K562 (cell line): ENCODE measurements at regions not wholly inside any gene's neighbourhood (a gene's known extent, or its start where the extent isn't known, plus 50 kb on each side); places are given as distances from the start of the nearest gene placed in this dataset.

ENCODE experiments used
- ASH1L ChIP-seq: fragments of 450-650 bp; IDR thresholded peaks from 2 replicates; pipeline ENCODE4 v1.6.1; 2018; ENCODE audit warnings: borderline replicate concordance, mild to moderate bottlenecking, low read depth; ENCODE audit not compliant: partially characterized antibody
- CTBP1 ChIP-seq: fragments of 450-650 bp; IDR thresholded peaks from 2 replicates; pipeline ENCODE4 v1.6.1; 2016; ENCODE audit warnings: borderline replicate concordance
- JUNB ChIP-seq: fragments of 450-650 bp; formaldehyde crosslinking; conservative IDR thresholded peaks from 2 replicates; pipeline ENCODE4 v1.4.0; 2020; ENCODE audit warnings: mild to moderate bottlenecking
- SRF ChIP-seq, 2 experiments: fragments of 250-450, 450-650 bp in 1 of 2; sonication (Bioruptor Pico) in 1 of 2; sonication (generic) in 1 of 2; formaldehyde crosslinking; IDR thresholded peaks; 2 replicates each; pipeline versions ENCODE4 v1.5.0 to v1.5.1; 2020 to 2022; ENCODE audit warnings: mild to moderate bottlenecking in 1 of 2, missing genetic modification reagents in 1 of 2
- TAL1 ChIP-seq: fragments of 450-650 bp; IDR thresholded peaks from 2 replicates; pipeline ENCODE4 v1.6.1; 2016; ENCODE audit warnings: mild to moderate bottlenecking
- TF ChIP-seq, protein P1 (sequence below): fragments of 200-800 bp; sonication (Bioruptor generic); IDR thresholded peaks from 2 replicates; pipeline ENCODE4 v1.6.1; 2017; ENCODE audit warnings: missing genetic modification characterization, missing compliant biosample characterization
- TF ChIP-seq, protein P2 (sequence below): fragments of 250-450 bp; sonication (Bioruptor Pico); IDR thresholded peaks from 2 replicates; pipeline ENCODE4 v1.4.0; 2020; ENCODE audit warnings: mild to moderate bottlenecking, moderate library complexity, borderline replicate concordance
- TF ChIP-seq, protein P3 (sequence below): fragments of 450-650 bp; IDR thresholded peaks from 2 replicates; pipeline ENCODE4 v1.6.1; 2017; ENCODE audit warnings: antibody characterized with exemption, mild to moderate bottlenecking
- TF ChIP-seq, protein P4 (sequence below): sonication (generic); IDR thresholded peaks from 2 replicates; pipeline ENCODE4 v1.6.1; 2016

DNA sequence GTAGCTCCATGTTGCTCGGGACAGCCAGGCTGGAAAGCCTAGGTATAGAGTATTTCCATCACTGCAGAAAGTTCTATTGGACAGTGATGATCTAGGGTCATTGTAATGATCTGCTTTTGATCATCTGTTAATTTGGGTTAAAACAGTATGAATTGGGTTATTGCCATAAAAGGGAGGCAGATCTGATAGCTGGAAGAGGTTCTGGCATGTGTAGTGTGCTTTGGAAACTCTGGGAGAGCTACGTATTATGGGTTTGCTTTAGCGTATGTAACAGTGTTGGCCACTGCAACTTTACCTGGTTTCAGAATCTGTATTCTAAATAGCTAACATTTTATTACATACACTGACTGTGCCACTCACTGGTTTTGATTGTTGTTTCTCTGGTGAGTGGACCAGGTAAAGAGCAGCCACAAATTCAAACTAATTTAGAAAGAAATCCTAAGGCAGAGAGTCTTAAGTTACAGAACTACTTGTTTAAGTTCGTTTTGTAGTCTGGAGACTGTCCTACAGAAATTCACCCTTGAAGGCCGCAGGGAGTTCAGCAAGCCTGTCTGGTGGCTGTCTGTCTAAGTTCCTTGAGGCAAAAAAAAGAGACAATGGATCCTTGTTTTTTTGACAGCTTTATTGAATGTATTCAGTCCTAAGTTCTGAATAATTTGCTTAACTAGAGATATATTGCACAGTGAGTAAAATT, 300.3 kb downstream of the PRL start (continued):
- TF ChIP-seq, protein P1, sequence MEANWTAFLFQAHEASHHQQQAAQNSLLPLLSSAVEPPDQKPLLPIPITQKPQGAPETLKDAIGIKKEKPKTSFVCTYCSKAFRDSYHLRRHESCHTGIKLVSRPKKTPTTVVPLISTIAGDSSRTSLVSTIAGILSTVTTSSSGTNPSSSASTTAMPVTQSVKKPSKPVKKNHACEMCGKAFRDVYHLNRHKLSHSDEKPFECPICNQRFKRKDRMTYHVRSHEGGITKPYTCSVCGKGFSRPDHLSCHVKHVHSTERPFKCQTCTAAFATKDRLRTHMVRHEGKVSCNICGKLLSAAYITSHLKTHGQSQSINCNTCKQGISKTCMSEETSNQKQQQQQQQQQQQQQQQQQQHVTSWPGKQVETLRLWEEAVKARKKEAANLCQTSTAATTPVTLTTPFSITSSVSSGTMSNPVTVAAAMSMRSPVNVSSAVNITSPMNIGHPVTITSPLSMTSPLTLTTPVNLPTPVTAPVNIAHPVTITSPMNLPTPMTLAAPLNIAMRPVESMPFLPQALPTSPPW (CRISPR knock-in tag): 0 out of 2 replicates have a peak, but pooled peaks have one; percentile 15
- TF ChIP-seq CTBP1 (no peak), JUNB (CRISPR knock-in tag) (no peak), ASH1L (no peak), TAL1 (no peak), SRF (CRISPR knock-in tag; IDR thresholded peaks at IDR 0.05) (peak in 1 of 2 experiments; percentile 85; a peak in 1 of 4 replicates)
- TF ChIP-seq, protein P2, sequence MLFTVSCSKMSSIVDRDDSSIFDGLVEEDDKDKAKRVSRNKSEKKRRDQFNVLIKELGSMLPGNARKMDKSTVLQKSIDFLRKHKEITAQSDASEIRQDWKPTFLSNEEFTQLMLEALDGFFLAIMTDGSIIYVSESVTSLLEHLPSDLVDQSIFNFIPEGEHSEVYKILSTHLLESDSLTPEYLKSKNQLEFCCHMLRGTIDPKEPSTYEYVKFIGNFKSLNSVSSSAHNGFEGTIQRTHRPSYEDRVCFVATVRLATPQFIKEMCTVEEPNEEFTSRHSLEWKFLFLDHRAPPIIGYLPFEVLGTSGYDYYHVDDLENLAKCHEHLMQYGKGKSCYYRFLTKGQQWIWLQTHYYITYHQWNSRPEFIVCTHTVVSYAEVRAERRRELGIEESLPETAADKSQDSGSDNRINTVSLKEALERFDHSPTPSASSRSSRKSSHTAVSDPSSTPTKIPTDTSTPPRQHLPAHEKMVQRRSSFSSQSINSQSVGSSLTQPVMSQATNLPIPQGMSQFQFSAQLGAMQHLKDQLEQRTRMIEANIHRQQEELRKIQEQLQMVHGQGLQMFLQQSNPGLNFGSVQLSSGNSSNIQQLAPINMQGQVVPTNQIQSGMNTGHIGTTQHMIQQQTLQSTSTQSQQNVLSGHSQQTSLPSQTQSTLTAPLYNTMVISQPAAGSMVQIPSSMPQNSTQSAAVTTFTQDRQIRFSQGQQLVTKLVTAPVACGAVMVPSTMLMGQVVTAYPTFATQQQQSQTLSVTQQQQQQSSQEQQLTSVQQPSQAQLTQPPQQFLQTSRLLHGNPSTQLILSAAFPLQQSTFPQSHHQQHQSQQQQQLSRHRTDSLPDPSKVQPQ: no peak
- TF ChIP-seq, protein P3, sequence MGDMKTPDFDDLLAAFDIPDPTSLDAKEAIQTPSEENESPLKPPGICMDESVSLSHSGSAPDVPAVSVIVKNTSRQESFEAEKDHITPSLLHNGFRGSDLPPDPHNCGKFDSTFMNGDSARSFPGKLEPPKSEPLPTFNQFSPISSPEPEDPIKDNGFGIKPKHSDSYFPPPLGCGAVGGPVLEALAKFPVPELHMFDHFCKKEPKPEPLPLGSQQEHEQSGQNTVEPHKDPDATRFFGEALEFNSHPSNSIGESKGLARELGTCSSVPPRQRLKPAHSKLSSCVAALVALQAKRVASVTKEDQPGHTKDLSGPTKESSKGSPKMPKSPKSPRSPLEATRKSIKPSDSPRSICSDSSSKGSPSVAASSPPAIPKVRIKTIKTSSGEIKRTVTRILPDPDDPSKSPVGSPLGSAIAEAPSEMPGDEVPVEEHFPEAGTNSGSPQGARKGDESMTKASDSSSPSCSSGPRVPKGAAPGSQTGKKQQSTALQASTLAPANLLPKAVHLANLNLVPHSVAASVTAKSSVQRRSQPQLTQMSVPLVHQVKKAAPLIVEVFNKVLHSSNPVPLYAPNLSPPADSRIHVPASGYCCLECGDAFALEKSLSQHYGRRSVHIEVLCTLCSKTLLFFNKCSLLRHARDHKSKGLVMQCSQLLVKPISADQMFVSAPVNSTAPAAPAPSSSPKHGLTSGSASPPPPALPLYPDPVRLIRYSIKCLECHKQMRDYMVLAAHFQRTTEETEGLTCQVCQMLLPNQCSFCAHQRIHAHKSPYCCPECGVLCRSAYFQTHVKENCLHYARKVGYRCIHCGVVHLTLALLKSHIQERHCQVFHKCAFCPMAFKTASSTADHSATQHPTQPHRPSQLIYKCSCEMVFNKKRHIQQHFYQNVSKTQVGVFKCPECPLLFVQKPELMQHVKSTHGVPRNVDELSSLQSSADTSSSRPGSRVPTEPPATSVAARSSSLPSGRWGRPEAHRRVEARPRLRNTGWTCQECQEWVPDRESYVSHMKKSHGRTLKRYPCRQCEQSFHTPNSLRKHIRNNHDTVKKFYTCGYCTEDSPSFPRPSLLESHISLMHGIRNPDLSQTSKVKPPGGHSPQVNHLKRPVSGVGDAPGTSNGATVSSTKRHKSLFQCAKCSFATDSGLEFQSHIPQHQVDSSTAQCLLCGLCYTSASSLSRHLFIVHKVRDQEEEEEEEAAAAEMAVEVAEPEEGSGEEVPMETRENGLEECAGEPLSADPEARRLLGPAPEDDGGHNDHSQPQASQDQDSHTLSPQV: 0 out of 2 replicates have a peak, but pooled peaks have one; percentile 24
- TF ChIP-seq, protein P4, sequence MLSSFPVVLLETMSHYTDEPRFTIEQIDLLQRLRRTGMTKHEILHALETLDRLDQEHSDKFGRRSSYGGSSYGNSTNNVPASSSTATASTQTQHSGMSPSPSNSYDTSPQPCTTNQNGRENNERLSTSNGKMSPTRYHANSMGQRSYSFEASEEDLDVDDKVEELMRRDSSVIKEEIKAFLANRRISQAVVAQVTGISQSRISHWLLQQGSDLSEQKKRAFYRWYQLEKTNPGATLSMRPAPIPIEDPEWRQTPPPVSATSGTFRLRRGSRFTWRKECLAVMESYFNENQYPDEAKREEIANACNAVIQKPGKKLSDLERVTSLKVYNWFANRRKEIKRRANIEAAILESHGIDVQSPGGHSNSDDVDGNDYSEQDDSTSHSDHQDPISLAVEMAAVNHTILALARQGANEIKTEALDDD: peak; percentile 40; the same call in 1 of the 2 replicates
